C4-2B (cell line): ENCODE measurements at regions not wholly inside any gene's neighbourhood (a gene's known extent, or its start where the extent isn't known, plus 50 kb on each side); places are given as distances from the start of the nearest gene placed in this dataset.

Experiments
- CTCF ChIP-seq: fragments of 450-650 bp; conservative IDR thresholded peaks from 2 replicates; pipeline ENCODE4 v1.5.1; 2017; ENCODE audit warnings: mild to moderate bottlenecking
- ZFX ChIP-seq: fragments of 450-650 bp; IDR thresholded peaks from 2 replicates; pipeline ENCODE4 v1.6.1; 2017

GRCh38 chr10:3406556-3406955, 234.0 kb upstream of the PITRM1 start:
- no peak for TF ChIP-seq CTCF
- TF ChIP-seq ZFX = no peak
